GM12878 (cell line): ENCODE measurements at regions not wholly inside any gene's neighbourhood (a gene's known extent, or its start where the extent isn't known, plus 50 kb on each side); places are given as distances from the start of the nearest gene placed in this dataset.

ENCODE experiments used
- ATAC-seq: fragments of 200-7000 bp; cut with Tn5 transposase; 3 replicates; pipeline ENCODE4 v1.9.1; 2020; ENCODE audit warnings: mild to moderate bottlenecking, moderate library complexity
- BruUV-seq: library from RNA; stranded (reverse); fragments of 400-500 nt; replicated peaks from 2 replicates; lab custom pipeline; 2021; lab: Mats Ljungman, UMichigan
- CTCF ChIA-PET: fragments of 300-600 bp; sonication (Branson Sonifier 250); formaldehyde crosslinking; extraction: SDS; loops from one replicate; lab custom pipeline; 2021; ENCODE audit warnings: inconsistent platforms; lab: Yijun Ruan, JAX
- POLR2A ChIA-PET: fragments of 350-600 bp; formaldehyde crosslinking; extraction: SDS; loops from one replicate; lab custom pipeline; 2021; ENCODE audit warnings: inconsistent platforms; lab: Charles Lee
- RAD21 ChIA-PET: fragments of 300-600 bp; sonication (Branson Sonifier 250); formaldehyde crosslinking; loops from one replicate; lab custom pipeline; 2023; ENCODE audit warnings: antibody characterized with exemption; ENCODE audit not compliant: unreplicated experiment; lab: Charles Lee
- SMC1A ChIA-PET: fragments of 300-600 bp; sonication (Branson Sonifier 250); formaldehyde crosslinking; loops from one replicate; lab custom pipeline; 2023; ENCODE audit not compliant: unreplicated experiment, uncharacterized antibody; lab: Charles Lee
- DNase-seq: peaks from one replicate; pipeline ENCODE4 v3.0.0-alpha.2; 2011; ENCODE audit warnings: low read depth, low spot score
- FAIRE-seq: peaks from 3 replicates; lab custom pipeline; 2011; peaks lifted over from hg19 to GRCh38; lab: Jason Lieb, UNC
- H2AFZ ChIP-seq: 2 replicates; pipeline ENCODE4 v1.6.0; 2011; ENCODE audit warnings: low read depth, low read length, control low read depth; ENCODE audit not compliant: control insufficient read depth
- H3K27ac ChIP-seq: 2 replicates; pipeline ENCODE4 v1.5.1; 2011; ENCODE audit warnings: control low read depth; ENCODE audit not compliant: control insufficient read depth, insufficient read depth
- H3K27me3 ChIP-seq, 2 experiments: replicated peaks in 1 of 2; 2 replicates each; pipeline versions ENCODE4 v1.6.0 to v1.6.1; 2011; ENCODE audit warnings: low read length in 1 of 2; ENCODE audit not compliant: control insufficient read depth in 2 of 2, insufficient read depth in 2 of 2
- H3K36me3 ChIP-seq, 2 experiments: 2 replicates each; pipeline ENCODE4 v1.5.1; 2011; ENCODE audit warnings: low read length in 1 of 2; ENCODE audit not compliant: control insufficient read depth in 2 of 2, insufficient read depth in 2 of 2
- H3K4me1 ChIP-seq: 2 replicates; pipeline ENCODE4 v1.6.1; 2011; ENCODE audit warnings: mild to moderate bottlenecking, low read length, moderate library complexity, mixed read lengths; ENCODE audit not compliant: control insufficient read depth, insufficient read depth
- H3K4me2 ChIP-seq: 2 replicates; pipeline ENCODE4 v1.6.0; 2011; ENCODE audit warnings: control low read depth; ENCODE audit not compliant: control insufficient read depth, insufficient read depth
- H3K4me3 ChIP-seq: fragments of 200-600 bp; sonication (generic); 2 replicates; pipeline ENCODE4 v1.5.1; 2016
- H3K79me2 ChIP-seq: 2 replicates; pipeline ENCODE4 v1.6.0; 2011; ENCODE audit warnings: low read length; ENCODE audit not compliant: control insufficient read depth, insufficient read depth
- H3K9ac ChIP-seq: 2 replicates; pipeline ENCODE4 v1.8.0; 2011; ENCODE audit warnings: low read length, control low read depth, mixed read lengths; ENCODE audit not compliant: control insufficient read depth, insufficient read depth
- H3K9me3 ChIP-seq: replicated peaks from 3 replicates; pipeline ENCODE4 v1.5.1; 2011; ENCODE audit warnings: mild to moderate bottlenecking, low read length; ENCODE audit not compliant: control insufficient read depth, insufficient read depth
- H4K20me1 ChIP-seq: 2 replicates; pipeline ENCODE4 v1.6.0; 2011; ENCODE audit not compliant: control insufficient read depth, insufficient read depth
- ATF7 ChIP-seq: fragments of 450-650 bp; IDR thresholded peaks from 2 replicates; pipeline ENCODE4 v1.6.1; 2016; ENCODE audit warnings: low read depth, mild to moderate bottlenecking
- CBFB ChIP-seq: IDR thresholded peaks from 2 replicates; pipeline ENCODE4 v1.6.1; 2016; ENCODE audit warnings: antibody characterized with exemption, low read depth
- MEF2A ChIP-seq: IDR thresholded peaks from 2 replicates; pipeline ENCODE4 v1.6.1; 2011; ENCODE audit warnings: low read depth, mild to moderate bottlenecking, low read length, moderate library complexity; ENCODE audit not compliant: insufficient read depth
- NFXL1 ChIP-seq: fragments of 450-650 bp; IDR thresholded peaks from 2 replicates; pipeline ENCODE4 v1.6.1; 2017; ENCODE audit warnings: antibody characterized with exemption, mild to moderate bottlenecking, borderline replicate concordance
- SRF ChIP-seq, 2 experiments: IDR thresholded peaks; 2 replicates each; pipeline ENCODE4 v1.6.1; 2011; ENCODE audit warnings: low read depth in 2 of 2, low read length in 2 of 2, mild to moderate bottlenecking in 1 of 2, moderate library complexity in 1 of 2
- SUPT20H ChIP-seq: IDR thresholded peaks from 2 replicates; pipeline ENCODE4 v1.6.1; 2011; ENCODE audit warnings: low read depth, mild to moderate bottlenecking, low read length, moderate library complexity, borderline replicate concordance; ENCODE audit not compliant: control insufficient read depth
- TCF12 ChIP-seq: IDR thresholded peaks from 2 replicates; pipeline ENCODE4 v1.6.1; 2011; ENCODE audit warnings: low read depth, mild to moderate bottlenecking, low read length
- WGBS: methylation state at CpG from one replicate; pipeline ENCODE4 v1.1.6; 2016; ENCODE audit warnings: low lambda C conversion rate; ENCODE audit not compliant: insufficient replicate concordance, insufficient coverage; ENCODE audit errors: missing lambda C conversion rate; 5-methylcytosine and 5-hydroxymethylcytosine counted together
- in situ Hi-C: fragments of 300-500 bp; cut with MboI; formaldehyde crosslinking; loops from 9 replicates; pipeline ENCODE4 v1.14.3; 2018; ENCODE audit warnings: mixed read lengths
- intact Hi-C: fragments of 100-400 bp; cut with micrococcal nuclease; formaldehyde crosslinking; loops from one replicate; pipeline ENCODE4 v1.14.2; 2022; ENCODE audit not compliant: unreplicated experiment
- TF ChIP-seq, protein P1 (sequence below): fragments of 450-650 bp; IDR thresholded peaks from 2 replicates; pipeline ENCODE4 v1.6.1; 2016; ENCODE audit warnings: mild to moderate bottlenecking
- TF ChIP-seq, protein P2 (sequence below): fragments of 150-350 bp; IDR thresholded peaks from 2 replicates; pipeline ENCODE4 v1.6.1; 2016; ENCODE audit warnings: low read depth, low read length
- TF ChIP-seq, protein P3 (sequence below): fragments of 450-650 bp; IDR thresholded peaks from 2 replicates; pipeline ENCODE4 v1.6.1; 2017; ENCODE audit warnings: antibody characterized with exemption, mild to moderate bottlenecking, moderate library complexity

DNA sequence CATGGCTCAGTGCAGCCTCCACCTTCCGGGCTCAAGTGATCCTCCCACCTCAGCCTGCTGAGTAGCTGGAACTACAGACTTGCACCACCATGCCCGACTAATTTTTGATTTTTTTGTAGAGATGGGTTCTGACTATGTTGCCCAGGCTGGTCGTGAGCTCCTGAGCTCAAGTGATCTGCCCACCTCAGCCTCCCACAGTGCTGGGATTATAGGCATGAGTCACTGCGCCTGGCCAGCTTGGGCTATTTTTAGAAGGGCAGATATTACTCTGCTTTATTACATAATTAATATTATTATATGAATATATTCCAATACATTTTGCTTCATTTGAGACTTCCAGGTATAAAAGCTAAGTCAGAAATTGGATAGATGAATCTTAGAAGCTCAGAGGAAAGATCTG lies 143.7 kb upstream of the ANK2 start:
- 51% methylated on average over 4 of the region's 4 CpGs for WGBS
- Histone ChIP-seq H3K4me1 (no peaks in the 10 kb centered on the region), H3K36me3 (no peaks in the 10 kb centered on the region), H3K4me3 (no peak overlapping the region), H3K9me3 (no peaks in the 10 kb centered on the region), H2AFZ (no peak overlapping the region), H3K79me2 (no peaks in the 10 kb centered on the region), H3K27me3 (no peaks in the 10 kb centered on the region), H3K27ac (no peak overlapping the region), H3K4me2 (no peak overlapping the region), H3K9ac (no peak overlapping the region), H4K20me1 (no peaks in the 10 kb centered on the region)
- ChIA-PET RAD21 (interaction anchor here (0.7 kb wide), 1 partner anchor 52 kb away, joined by 5 read pairs; no protein-coding TSS in a partner anchor), POLR2A (no interaction called here), SMC1A (interaction anchor here (1.0 to 1.9 kb wide), 2 partner anchors 9 to 16 kb away, joined by 5 to 6 read pairs; no protein-coding TSS in a partner anchor), CTCF (interaction anchor here (0.8 to 1.4 kb wide), 5 partner anchors 9 to 46 kb away, joined by 3 to 4 read pairs (median 3); no protein-coding TSS in a partner anchor)
- TF ChIP-seq SRF (IDR thresholded peaks at IDR 0.05; ENCODE audit: low read depth in 2 of 2, low read length in 2 of 2) (no peak), ATF7 (no peak), CBFB (no peak), MEF2A (no peak)
- TF ChIP-seq, protein P1, sequence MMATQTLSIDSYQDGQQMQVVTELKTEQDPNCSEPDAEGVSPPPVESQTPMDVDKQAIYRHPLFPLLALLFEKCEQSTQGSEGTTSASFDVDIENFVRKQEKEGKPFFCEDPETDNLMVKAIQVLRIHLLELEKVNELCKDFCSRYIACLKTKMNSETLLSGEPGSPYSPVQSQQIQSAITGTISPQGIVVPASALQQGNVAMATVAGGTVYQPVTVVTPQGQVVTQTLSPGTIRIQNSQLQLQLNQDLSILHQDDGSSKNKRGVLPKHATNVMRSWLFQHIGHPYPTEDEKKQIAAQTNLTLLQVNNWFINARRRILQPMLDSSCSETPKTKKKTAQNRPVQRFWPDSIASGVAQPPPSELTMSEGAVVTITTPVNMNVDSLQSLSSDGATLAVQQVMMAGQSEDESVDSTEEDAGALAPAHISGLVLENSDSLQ = no peak
- DNase-seq (no peak), FAIRE-seq (no peak), ATAC-seq (no peak)
- in situ Hi-C loops = no loop called here
- no TSS peak for BruUV-seq
- intact Hi-C loops = no loop called here

DNA sequence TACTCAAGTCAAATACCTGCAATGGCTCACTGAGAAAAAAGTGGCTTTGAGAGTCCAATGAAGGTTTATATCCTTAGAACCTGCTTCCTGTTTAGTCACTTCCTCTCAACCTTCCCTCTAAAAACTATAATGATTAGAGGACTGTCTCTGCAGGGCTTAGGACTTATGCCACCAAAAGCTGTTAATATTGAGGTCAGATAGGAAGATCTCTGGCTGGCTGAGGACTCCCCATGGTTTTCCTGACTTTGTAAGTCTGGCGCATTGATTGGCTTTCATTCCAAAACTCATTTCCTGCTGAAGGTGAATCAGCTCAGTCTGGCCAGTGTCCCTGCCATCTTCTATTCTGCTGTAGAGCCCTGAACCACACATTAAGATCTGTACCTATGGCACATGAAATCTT lies 140.9 kb upstream of the ANK2 start:
- intact Hi-C loops = no loop called here
- FAIRE-seq (no peak), DNase-seq (no peak), ATAC-seq (no peak)
- ChIA-PET POLR2A (interaction anchor here (0.6 kb wide), 1 partner anchor 15 kb away, joined by 3 read pairs; no protein-coding TSS in a partner anchor), RAD21 (interaction anchor here (2.4 kb wide), 1 partner anchor 13 kb away, joined by 7 read pairs; no protein-coding TSS in a partner anchor), SMC1A (interaction anchor here (1.6 to 2.3 kb wide), 4 partner anchors 12 to 54 kb away, joined by 5 to 10 read pairs (median 7); no protein-coding TSS in a partner anchor), CTCF (interaction anchor here (0.6 to 5.1 kb wide), 5 partner anchors 11 to 55 kb away, joined by 3 to 30 read pairs (median 3); no protein-coding TSS in a partner anchor)
- Histone ChIP-seq H3K79me2 (no peaks in the 10 kb centered on the region), H3K4me2 (no peak overlapping the region), H3K4me1 (no peaks in the 10 kb centered on the region), H2AFZ (no peak overlapping the region), H3K9ac (no peak overlapping the region), H3K27me3 (no peaks in the 10 kb centered on the region), H4K20me1 (no peaks in the 10 kb centered on the region), H3K9me3 (no peaks in the 10 kb centered on the region), H3K27ac (no peak overlapping the region), H3K4me3 (no peak overlapping the region), H3K36me3 (no peaks in the 10 kb centered on the region)
- BruUV-seq = no TSS peak
- TF ChIP-seq, protein P2, sequence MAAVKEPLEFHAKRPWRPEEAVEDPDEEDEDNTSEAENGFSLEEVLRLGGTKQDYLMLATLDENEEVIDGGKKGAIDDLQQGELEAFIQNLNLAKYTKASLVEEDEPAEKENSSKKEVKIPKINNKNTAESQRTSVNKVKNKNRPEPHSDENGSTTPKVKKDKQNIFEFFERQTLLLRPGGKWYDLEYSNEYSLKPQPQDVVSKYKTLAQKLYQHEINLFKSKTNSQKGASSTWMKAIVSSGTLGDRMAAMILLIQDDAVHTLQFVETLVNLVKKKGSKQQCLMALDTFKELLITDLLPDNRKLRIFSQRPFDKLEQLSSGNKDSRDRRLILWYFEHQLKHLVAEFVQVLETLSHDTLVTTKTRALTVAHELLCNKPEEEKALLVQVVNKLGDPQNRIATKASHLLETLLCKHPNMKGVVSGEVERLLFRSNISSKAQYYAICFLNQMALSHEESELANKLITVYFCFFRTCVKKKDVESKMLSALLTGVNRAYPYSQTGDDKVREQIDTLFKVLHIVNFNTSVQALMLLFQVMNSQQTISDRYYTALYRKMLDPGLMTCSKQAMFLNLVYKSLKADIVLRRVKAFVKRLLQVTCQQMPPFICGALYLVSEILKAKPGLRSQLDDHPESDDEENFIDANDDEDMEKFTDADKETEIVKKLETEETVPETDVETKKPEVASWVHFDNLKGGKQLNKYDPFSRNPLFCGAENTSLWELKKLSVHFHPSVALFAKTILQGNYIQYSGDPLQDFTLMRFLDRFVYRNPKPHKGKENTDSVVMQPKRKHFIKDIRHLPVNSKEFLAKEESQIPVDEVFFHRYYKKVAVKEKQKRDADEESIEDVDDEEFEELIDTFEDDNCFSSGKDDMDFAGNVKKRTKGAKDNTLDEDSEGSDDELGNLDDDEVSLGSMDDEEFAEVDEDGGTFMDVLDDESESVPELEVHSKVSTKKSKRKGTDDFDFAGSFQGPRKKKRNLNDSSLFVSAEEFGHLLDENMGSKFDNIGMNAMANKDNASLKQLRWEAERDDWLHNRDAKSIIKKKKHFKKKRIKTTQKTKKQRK = no peak
- TF ChIP-seq TCF12 (no peak), SUPT20H (no peak), NFXL1 (no peak)
- TF ChIP-seq, protein P3, sequence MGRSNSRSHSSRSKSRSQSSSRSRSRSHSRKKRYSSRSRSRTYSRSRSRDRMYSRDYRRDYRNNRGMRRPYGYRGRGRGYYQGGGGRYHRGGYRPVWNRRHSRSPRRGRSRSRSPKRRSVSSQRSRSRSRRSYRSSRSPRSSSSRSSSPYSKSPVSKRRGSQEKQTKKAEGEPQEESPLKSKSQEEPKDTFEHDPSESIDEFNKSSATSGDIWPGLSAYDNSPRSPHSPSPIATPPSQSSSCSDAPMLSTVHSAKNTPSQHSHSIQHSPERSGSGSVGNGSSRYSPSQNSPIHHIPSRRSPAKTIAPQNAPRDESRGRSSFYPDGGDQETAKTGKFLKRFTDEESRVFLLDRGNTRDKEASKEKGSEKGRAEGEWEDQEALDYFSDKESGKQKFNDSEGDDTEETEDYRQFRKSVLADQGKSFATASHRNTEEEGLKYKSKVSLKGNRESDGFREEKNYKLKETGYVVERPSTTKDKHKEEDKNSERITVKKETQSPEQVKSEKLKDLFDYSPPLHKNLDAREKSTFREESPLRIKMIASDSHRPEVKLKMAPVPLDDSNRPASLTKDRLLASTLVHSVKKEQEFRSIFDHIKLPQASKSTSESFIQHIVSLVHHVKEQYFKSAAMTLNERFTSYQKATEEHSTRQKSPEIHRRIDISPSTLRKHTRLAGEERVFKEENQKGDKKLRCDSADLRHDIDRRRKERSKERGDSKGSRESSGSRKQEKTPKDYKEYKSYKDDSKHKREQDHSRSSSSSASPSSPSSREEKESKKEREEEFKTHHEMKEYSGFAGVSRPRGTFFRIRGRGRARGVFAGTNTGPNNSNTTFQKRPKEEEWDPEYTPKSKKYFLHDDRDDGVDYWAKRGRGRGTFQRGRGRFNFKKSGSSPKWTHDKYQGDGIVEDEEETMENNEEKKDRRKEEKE = no peak
- WGBS = 100% methylated on average over 1 of the region's 1 CpG
- in situ Hi-C loops = no loop called here
